ENCODE measurements at regions not wholly inside any gene's neighbourhood (a gene's known extent, or its start where the extent isn't known, plus 50 kb on each side); places are given as distances from the start of the nearest gene placed in this dataset.

- TF ChIP-seq CTCF (IDR thresholded peaks at IDR 0.05) (no peak), POLR2A (IDR thresholded peaks at IDR 0.05) (no peak), EP300 (IDR thresholded peaks at IDR 0.05) (no peak)
Measured at GRCh38 chr1:193584731-193585239, 398.4 kb upstream of the B3GALT2 start.
